Activated B cell treated with CpG ODN at 0.5 μM for 24 hours (primary cell): ENCODE measurements at regions not wholly inside any gene's neighbourhood (a gene's known extent, or its start where the extent isn't known, plus 50 kb on each side); places are given as distances from the start of the nearest gene placed in this dataset.

Experiments
- ATAC-seq: fragments of 200-7000 bp; cut with Tn5 transposase; one replicate; pipeline ENCODE4 v1.10.0; 2021; ENCODE audit warnings: low read depth, mild to moderate bottlenecking, moderate library complexity
- CTCF ChIA-PET: fragments of 350-600 bp; sonication (Branson Sonifier 250); formaldehyde crosslinking; loops from one replicate; lab custom pipeline; 2021; ENCODE audit warnings: antibody characterized with exemption; lab: Charles Lee
- POLR2A ChIA-PET: fragments of 350-600 bp; sonication (Branson Sonifier 250); formaldehyde crosslinking; loops from one replicate; lab custom pipeline; 2021; ENCODE audit warnings: antibody characterized with exemption; lab: Charles Lee
- DNase-seq: peaks from one replicate; pipeline ENCODE4 v3.0.0; 2022
- H3K27ac Mint-ChIP-seq: one replicate; pipeline ENCODE4 v1.8.0; 2020; ENCODE audit warnings: mixed read lengths
- H3K27me3 Mint-ChIP-seq: one replicate; pipeline ENCODE4 v1.8.0; 2021; ENCODE audit warnings: mixed read lengths
- H3K36me3 Mint-ChIP-seq: one replicate; pipeline ENCODE4 v1.8.0; 2021; ENCODE audit warnings: low read depth, mixed read lengths
- H3K4me1 Mint-ChIP-seq: one replicate; pipeline ENCODE4 v1.8.0; 2021; ENCODE audit warnings: mixed read lengths
- H3K4me3 Mint-ChIP-seq: one replicate; pipeline ENCODE4 v1.8.0; 2020; ENCODE audit warnings: mild to moderate bottlenecking, mixed read lengths
- H3K9me3 Mint-ChIP-seq: one replicate; pipeline ENCODE4 v1.8.0; 2020; ENCODE audit warnings: mixed read lengths
- intact Hi-C: fragments of 100-400 bp; cut with micrococcal nuclease; formaldehyde crosslinking; loops from one replicate; pipeline ENCODE4 v1.15.1; 2024
- TF ChIP-seq, protein P1 (sequence below): fragments of 200-600 bp; IDR thresholded peaks from one replicate; pipeline ENCODE4 v1.8.0; 2022; ENCODE audit warnings: antibody characterized with exemption, mild to moderate bottlenecking

GRCh38 chr5:169424279-169424655 is 123.3 kb upstream of the SLIT3 start:
- H3K9me3 Mint-ChIP-seq: no peaks in the 10 kb centered on the region
- intact Hi-C loops: no loop called here
- no peak overlapping the region for H3K27ac Mint-ChIP-seq
- POLR2A ChIA-PET: no interaction called here
- CTCF ChIA-PET: no interaction called here
- H3K4me1 Mint-ChIP-seq: no peaks in the 10 kb centered on the region
- ATAC-seq (no peak), DNase-seq (no peak)
- TF ChIP-seq, protein P1, sequence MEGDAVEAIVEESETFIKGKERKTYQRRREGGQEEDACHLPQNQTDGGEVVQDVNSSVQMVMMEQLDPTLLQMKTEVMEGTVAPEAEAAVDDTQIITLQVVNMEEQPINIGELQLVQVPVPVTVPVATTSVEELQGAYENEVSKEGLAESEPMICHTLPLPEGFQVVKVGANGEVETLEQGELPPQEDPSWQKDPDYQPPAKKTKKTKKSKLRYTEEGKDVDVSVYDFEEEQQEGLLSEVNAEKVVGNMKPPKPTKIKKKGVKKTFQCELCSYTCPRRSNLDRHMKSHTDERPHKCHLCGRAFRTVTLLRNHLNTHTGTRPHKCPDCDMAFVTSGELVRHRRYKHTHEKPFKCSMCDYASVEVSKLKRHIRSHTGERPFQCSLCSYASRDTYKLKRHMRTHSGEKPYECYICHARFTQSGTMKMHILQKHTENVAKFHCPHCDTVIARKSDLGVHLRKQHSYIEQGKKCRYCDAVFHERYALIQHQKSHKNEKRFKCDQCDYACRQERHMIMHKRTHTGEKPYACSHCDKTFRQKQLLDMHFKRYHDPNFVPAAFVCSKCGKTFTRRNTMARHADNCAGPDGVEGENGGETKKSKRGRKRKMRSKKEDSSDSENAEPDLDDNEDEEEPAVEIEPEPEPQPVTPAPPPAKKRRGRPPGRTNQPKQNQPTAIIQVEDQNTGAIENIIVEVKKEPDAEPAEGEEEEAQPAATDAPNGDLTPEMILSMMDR: no peak
- no peak overlapping the region for H3K4me3 Mint-ChIP-seq
- no peaks in the 10 kb centered on the region for H3K27me3 Mint-ChIP-seq
- H3K36me3 Mint-ChIP-seq: no peaks in the 10 kb centered on the region

GRCh38 chr5:169423580-169424278 is 122.8 kb upstream of the SLIT3 start:
- no peak for ATAC-seq

GRCh38 chr5:169422087-169422486 is 121.1 kb upstream of the SLIT3 start:
- Mint-ChIP-seq H3K4me1 (peaks cover 2% of the 10 kb centered on the region), H3K9me3 (no peaks in the 10 kb centered on the region), H3K27me3 (no peaks in the 10 kb centered on the region), H3K36me3 (no peaks in the 10 kb centered on the region), H3K4me3 (no peak overlapping the region), H3K27ac (no peak overlapping the region)
- no peak for ATAC-seq
- no peak for DNase-seq
- intact Hi-C loops: no loop called here
- POLR2A ChIA-PET: no interaction called here
- CTCF ChIA-PET: no interaction called here
- TF ChIP-seq, protein P1: no peak

More at GRCh38 chr5:169423580-169424278, 122.8 kb upstream of the SLIT3 start:
- ChIA-PET POLR2A (no interaction called here), CTCF (no interaction called here)
- H3K9me3 Mint-ChIP-seq: no peaks in the 10 kb centered on the region
- TF ChIP-seq, protein P1: no peak
- H3K27me3 Mint-ChIP-seq: no peaks in the 10 kb centered on the region
- H3K4me3 Mint-ChIP-seq: no peak overlapping the region
- H3K27ac Mint-ChIP-seq: no peak overlapping the region
- no peaks in the 10 kb centered on the region for H3K4me1 Mint-ChIP-seq
- intact Hi-C loops: no loop called here
- DNase-seq: no peak
- no peaks in the 10 kb centered on the region for H3K36me3 Mint-ChIP-seq

- TF ChIP-seq, protein P1: no peak
- Mint-ChIP-seq H3K27ac (no peak overlapping the region), H3K4me3 (no peak overlapping the region), H3K27me3 (no peaks in the 10 kb centered on the region), H3K4me1 (peaks cover 5% of the 10 kb centered on the region), H3K9me3 (no peaks in the 10 kb centered on the region), H3K36me3 (no peaks in the 10 kb centered on the region)
- ChIA-PET POLR2A (no interaction called here), CTCF (no interaction called here)
- intact Hi-C loops: no loop called here
- no peak for DNase-seq
- no peak for ATAC-seq
These were observed 120.7 kb upstream of the SLIT3 start for GRCh38 chr5:169421677-169422076.

DNA sequence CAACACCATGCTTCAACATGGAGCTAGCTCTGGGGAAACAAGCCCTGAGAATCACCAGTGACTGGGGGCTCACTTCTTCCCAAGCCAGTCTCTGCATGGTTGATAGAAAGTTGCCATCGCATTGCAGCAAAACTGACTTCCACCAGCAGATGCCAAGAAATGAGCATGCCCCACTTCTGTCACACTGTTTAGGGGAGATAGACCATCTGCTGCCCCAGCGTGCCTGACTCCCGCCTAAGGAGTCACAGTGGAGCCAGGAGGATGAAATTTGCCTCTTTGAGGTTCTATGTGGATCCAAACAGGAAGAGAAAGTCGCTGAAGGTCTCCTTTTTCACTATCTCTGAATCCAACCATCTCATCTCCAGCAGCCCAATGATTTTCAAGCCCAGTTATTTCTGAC is 116.7 kb upstream of the SLIT3 start:
- peaks cover 6% of the 10 kb centered on the region for H3K4me1 Mint-ChIP-seq
- POLR2A ChIA-PET: no interaction called here
- H3K36me3 Mint-ChIP-seq: no peaks in the 10 kb centered on the region
- no peak overlapping the region for H3K27ac Mint-ChIP-seq
- ATAC-seq (no peak), DNase-seq (no peak)
- intact Hi-C loops: no loop called here
- TF ChIP-seq, protein P1: no peak
- no peaks in the 10 kb centered on the region for H3K27me3 Mint-ChIP-seq
- no peak overlapping the region for H3K4me3 Mint-ChIP-seq
- CTCF ChIA-PET: no interaction called here
- H3K9me3 Mint-ChIP-seq: no peaks in the 10 kb centered on the region
